Fibroblast of upper back skin (primary cell): ENCODE measurements at regions not wholly inside any gene's neighbourhood (a gene's known extent, or its start where the extent isn't known, plus 50 kb on each side); places are given as distances from the start of the nearest gene placed in this dataset.

Source experiments
- DNase-seq: peaks from one replicate; pipeline ENCODE4 v3.0.0-alpha.2; 2013

- DNase-seq: no peak
Measured at GRCh38 chr6:145043926-145044500, 691.3 kb downstream of the EPM2A start.

- peak; percentile 84 for DNase-seq
Measured at GRCh38 chr6:145044641-145045246, 690.6 kb downstream of the EPM2A start.

- DNase-seq: no peak
Measured at GRCh38 chr6:145045582-145045981, 689.7 kb downstream of the EPM2A start.

GRCh38 chr6:145047891-145048290 lies 687.4 kb downstream of the EPM2A start:
- no peak for DNase-seq

- no peak for DNase-seq
Measured at GRCh38 chr6:145051661-145052060, 683.7 kb downstream of the EPM2A start.

- DNase-seq: no peak
Measured at GRCh38 chr6:145055567-145055966, 679.8 kb downstream of the EPM2A start.

- DNase-seq: no peak
Measured at GRCh38 chr6:145060714-145061113, 674.6 kb downstream of the EPM2A start.

- no peak for DNase-seq
Measured at GRCh38 chr6:145063091-145063490, 672.2 kb downstream of the EPM2A start.

GRCh38 chr6:145067430-145067829 lies 667.9 kb downstream of the EPM2A start:
- DNase-seq: peak; percentile 67

- no peak for DNase-seq
Measured at GRCh38 chr6:145068577-145068976, 666.7 kb downstream of the EPM2A start.

- DNase-seq: no peak
Measured at GRCh38 chr6:145069966-145070365, 665.4 kb downstream of the EPM2A start.

GRCh38 chr6:145070791-145071190 lies 664.5 kb downstream of the EPM2A start:
- DNase-seq: peak; percentile 76

- DNase-seq: peak; percentile 71
Measured at GRCh38 chr6:145071836-145072235, 663.5 kb downstream of the EPM2A start.

- DNase-seq: no peak
Measured at GRCh38 chr6:145073811-145074210, 661.5 kb downstream of the EPM2A start.

- DNase-seq: no peak
Measured at GRCh38 chr6:145074805-145075204, 660.5 kb downstream of the EPM2A start.

GRCh38 chr6:145075425-145075824 lies 659.9 kb downstream of the EPM2A start:
- no peak for DNase-seq

- no peak for DNase-seq
Measured at GRCh38 chr6:145076115-145076841, 659.0 kb downstream of the EPM2A start.

GRCh38 chr6:145077382-145077781 lies 657.9 kb downstream of the EPM2A start:
- no peak for DNase-seq

GRCh38 chr6:145080651-145081050 lies 654.7 kb downstream of the EPM2A start:
- DNase-seq: no peak

- no peak for DNase-seq
Measured at GRCh38 chr6:145081677-145082076, 653.6 kb downstream of the EPM2A start.

GRCh38 chr6:145082359-145082758 lies 653.0 kb downstream of the EPM2A start:
- DNase-seq: no peak

GRCh38 chr6:145086197-145086596 lies 649.1 kb downstream of the EPM2A start:
- DNase-seq: peak; percentile 78

GRCh38 chr6:145087034-145087433 lies 648.3 kb downstream of the EPM2A start:
- DNase-seq: peak; percentile 70
